SKM-1 treated with dmso at 0.1 percent for 144 hours (cell line): ENCODE measurements at regions not wholly inside any gene's neighbourhood (a gene's known extent, or its start where the extent isn't known, plus 50 kb on each side); places are given as distances from the start of the nearest gene placed in this dataset.
"Not testable (repeated sequence)": the region's sequence is repeated elsewhere in the genome, so short reads cannot be mapped to it uniquely, and the experiment has no call there.

Experiments
- DNase-seq: peaks from one replicate; lab custom pipeline; 2025; ENCODE audit not compliant: unreplicated experiment; lab: John Stamatoyannopoulos, UW

DNA sequence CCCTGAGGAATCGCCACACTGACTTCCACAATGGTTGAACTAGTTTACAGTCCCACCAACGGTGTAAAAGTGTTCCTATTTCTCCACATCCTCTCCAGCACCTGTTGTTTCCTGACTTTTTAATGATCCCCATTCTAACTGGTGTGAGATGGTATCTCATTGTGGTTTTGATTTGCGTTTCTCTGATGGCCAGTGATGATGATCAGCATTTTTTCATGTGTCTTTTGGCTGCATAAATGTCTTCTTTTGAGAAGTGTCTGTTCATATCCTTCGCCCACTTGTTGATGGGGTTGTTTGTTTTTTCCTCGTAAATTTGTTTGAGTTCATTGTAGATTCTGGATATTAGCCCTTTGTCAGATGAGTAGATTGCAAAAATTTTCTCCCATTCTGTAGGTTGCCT lies 223.5 kb downstream of the MAF start:
- DNase-seq: not testable (repeated sequence)

DNA sequence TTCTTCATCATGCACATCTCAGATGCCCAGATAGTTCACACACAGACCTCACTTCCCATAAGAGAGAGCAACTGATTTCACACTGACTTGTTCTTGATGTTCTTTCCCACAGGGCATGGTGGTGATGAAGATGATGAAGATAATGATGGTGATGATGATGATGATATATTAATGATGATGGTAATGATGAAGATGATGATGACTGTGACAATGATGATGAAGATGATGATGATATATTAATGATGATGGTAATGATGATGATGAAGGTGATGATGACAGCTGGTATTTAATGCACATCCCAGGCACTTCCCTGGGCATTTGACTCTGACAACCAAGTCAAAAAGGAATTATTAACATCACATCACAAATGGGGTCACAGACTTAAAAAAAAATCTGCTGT lies 225.2 kb downstream of the MAF start:
- DNase-seq: no peak

DNA sequence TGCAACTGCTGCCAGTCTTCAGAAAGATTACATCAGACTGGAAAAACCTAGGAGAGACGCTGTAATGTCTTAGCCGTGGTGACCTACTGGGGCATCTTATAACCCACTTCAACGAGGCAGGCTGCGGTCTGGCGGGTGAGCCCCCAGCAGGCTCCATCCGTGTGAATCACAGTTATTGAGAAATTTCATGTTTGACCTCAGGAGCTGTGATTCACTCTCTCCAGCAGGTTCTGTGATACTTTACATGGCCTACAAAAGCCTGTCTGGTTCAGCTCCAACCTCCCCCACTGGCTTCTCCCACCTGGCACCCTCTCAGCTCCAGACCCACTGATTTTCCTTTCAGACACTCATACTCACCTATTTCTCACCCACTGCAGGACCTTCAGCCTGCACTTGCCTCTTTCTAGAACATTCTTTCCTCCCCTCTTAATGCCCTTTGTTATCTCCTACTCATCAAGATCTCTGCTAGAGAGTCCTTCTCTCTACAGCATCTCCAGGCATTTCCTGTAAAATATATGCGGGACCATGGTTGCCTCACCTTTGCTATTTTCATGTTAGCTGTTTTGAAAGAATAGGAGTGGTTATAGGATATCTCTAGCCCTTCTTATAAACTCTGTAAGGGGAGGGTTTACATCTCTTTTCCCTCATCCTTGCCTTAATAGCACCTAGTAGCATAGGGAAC lies 227.9 kb downstream of the MAF start:
- no peak for DNase-seq

DNA sequence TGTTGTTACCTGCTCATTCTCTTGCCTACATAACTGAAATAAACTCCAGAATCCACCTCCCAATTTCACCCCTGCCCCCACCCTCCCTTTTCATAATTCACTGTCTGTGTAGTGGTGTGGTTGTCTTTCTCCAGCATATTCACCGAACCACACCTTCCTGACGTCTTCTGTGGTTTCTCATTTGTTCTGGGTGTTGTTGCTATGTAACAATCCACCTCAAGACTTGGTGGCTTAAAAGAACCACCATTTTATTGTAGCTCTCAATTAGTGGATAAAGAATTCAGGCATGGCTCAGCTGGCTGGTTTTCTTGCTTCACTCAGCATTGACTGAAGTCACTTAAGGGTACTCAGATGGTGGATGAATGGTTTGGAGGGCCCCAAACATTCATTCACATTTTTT lies 229.8 kb downstream of the MAF start:
- DNase-seq: no peak

DNA sequence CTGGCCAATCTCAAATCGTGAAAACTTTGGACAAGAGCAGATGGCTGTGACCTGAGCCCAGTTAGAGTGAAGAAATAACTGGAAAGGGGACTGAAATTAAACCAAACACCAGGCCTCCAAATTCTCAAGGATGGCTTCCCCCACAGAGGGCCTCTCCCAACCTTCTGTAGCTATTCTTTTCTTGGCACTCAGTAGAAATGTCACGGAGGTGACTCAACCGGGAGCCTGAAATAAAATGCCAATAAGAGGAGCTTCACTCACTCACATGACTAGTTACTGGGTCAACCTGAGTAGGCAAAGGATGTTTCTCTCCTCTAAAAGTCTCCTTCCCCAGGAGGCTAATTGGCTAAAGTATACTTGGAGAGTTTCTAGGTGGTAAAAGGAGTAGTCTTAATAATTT lies 230.7 kb downstream of the MAF start:
- no peak for DNase-seq

DNA sequence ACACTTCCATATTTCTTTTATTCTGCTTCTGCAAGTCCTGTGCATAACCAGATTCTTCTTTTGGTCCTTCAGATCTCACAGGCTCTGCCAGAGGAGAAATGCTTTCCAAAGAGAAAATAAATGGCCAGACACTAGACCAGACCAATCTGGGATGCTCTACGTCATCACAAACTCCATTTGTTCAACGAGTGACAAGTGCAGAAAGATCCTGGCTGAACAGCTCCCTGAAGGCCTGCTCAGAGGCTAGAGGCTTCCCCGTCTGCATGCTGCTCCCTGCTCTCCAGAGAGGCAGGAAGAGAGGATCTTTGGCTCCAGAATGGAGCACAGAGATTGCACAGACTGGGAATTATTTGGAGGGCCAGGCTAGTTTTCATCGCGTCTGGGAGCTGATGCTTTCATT lies 232.7 kb downstream of the MAF start:
- no peak for DNase-seq

DNA sequence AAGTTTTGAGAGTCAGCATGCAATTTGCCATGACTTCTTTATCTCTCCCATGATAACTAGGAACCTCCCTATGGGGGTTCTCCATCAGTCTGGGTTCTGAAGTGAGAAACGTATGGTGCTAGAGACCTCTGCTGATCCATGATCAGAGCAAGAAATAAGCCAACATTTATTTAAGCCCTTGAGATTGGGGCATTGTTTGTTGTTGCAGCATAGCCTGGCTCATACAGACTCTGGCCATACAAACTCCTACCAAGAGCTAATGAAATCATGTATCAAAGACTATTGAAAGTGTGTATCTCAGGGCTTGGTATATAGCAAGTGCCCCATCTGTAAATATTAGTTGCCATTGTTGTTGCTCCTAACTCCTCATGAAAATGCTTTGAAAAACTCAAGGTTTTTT lies 233.9 kb downstream of the MAF start:
- DNase-seq: no peak

DNA sequence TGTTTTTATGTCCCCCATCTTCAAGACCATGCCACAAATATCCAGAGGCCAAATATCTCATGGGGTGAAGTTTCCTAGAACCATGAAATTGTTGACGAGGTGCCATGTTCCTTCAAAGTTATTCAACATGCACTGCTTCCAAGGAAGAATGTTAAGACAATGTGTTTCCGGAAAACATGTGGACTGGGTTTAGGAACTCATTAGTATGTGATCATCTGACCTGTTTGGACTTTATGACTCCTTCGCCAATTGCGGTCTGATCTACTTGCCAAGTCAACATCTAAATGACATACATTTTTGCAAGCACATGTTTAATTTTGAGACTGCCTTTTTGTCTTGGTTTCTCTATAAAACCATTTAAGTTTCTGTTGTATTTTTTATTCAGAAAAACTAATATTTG lies 234.8 kb downstream of the MAF start:
- DNase-seq: no peak

DNA sequence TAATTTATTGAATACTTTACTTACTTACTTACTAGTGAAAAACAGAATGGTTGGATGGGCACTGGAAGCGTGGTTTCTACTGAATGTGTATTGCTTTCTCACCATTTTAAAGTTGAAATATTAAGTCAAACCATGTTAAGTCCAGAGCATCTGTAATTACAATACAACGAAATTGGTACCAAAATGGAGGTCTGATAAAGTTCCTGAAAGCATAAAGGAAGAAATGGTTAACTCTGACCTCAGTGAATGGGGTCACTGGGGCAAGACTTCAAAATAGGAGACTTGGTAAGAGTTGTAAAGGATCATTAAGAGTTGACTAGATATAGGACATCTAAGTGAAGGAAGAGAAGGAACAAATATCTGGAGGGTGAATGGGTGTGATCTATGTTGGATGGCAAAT lies 237.1 kb downstream of the MAF start:
- DNase-seq: no peak

DNA sequence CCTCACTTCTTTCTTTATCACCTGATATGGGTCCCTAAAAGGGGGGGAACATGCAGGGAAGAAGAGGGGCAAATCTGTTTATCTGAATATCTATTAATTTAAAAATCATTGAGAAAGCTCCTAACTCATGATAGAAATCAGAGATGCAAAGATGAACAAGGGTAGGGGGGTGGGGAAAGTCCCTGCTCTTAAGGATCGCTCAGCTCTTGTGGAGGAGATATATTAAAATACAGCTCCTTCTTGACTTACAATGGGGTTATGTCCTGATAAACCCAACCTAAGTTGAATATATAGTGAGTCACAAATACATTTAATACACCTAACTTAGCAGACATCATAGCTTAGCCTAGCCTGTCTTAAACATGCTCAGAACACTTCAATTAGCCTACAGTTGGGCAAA lies 237.5 kb downstream of the MAF start:
- no peak for DNase-seq

DNA sequence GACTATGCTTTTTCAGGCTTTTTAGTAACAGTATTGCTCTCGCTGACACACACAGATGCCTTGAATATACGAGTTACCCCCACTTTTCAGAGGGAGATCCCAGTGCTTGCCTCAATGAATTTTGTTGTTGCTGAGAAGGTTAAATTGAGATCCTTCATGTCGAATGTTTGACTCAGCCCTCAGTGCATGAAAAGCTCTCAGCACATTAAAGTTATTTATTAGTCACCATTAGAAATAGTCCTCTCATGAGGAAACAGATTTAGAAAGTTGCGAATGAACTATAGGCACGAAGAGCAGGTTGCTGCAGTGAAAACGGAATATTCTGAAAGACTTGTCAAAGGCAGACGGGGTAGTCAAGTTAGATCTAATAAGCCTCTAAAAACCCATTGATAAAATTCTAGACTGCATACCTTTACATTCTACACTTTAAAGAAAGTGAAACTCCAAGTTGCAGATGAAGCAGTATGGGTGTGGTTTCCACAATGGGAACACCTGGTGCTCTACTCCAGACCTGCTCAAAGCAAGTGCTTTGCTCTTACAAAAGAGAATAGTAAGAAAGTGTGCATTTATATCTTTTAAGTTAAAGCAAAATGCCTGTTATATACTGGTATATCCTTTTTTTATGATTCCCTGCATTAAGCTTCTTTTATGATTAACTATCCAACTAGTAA lies 238.1 kb downstream of the MAF start:
- no peak for DNase-seq

DNA sequence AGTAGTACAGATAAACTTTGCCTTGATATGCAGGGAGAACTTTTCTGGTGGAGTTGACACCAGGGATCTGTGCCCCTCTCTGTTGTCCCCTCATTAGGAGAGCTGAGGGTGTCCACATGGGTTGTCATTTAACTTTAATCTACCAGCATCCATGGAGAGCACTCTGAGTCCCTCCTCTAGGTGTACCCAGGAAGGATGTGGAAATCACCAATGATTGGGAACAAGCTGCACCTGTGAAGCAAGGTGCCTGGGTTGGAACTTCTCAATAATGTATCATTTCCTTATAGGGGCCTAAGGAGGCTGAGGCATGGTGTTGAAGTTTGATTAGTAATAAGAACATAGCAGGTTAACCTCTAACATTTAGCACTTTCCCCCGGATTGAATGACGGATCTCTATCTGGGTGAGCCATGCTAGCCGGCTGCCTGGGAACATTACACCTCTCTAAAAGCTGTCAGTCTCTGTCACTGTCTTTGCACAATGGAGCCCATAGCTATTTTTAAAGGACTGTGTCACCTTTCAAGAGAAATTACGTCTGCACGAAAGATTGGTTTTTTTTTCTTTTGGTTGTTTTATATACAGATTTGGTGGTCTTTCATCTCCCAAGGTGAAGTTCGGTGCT lies 239.3 kb downstream of the MAF start:
- DNase-seq: no peak

DNA sequence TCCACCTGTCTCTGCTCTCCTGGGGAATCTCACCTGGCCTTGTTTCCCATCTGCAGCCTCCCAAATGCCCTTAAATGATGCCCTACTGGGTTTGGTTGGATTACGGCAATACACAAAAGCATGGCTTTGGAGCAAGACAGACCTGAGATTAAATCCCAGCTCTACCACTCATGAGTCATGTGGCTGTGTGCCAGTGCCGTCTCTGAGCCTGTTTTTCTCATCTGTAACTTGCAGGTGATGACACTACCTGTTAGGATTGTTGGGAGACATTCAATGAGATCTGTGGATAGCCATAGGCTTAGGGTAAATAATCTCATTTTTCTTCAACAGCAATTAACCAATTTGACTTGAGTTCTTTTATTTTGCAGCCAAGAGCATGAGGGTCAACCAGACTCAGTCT lies 240.3 kb downstream of the MAF start:
- DNase-seq: no peak

DNA sequence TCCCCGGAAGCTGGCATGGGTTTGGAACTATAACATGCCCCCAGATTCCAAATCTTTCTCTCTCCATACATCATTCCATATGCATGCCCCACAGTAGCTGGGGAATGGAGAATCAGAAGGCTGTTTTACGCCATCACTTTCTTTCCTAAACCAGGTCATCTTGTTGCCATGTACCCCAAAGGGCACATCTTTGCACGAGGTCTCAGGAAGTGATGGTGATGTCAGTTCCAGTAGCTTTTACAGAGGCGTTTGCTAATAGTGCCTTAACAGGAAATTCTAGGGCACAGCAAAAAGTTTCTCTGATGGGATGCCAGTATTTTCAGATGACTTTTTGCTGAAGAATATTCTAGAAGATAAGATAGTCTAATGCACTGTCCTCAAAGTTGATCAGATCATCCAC lies 241.5 kb downstream of the MAF start:
- DNase-seq: no peak

DNA sequence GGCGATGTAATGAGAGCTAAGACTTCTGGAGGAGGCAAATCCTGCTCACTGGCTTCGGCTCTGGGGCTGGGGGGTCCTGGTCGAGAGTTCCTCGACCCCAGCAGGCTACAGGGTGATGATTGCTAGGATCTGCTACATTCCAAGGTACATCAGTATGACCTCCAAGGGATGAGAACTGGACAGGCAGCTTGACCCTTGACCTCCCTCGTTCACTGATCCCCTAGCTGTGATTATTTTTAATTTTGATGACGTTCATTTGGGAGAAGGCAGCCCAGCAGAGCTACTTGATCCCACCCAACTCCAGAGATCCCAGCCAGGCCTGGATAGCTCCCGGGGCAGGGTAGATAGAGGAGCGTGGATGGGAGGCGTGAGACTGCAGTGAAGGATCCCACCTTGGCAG lies 242.3 kb downstream of the MAF start:
- no peak for DNase-seq

DNA sequence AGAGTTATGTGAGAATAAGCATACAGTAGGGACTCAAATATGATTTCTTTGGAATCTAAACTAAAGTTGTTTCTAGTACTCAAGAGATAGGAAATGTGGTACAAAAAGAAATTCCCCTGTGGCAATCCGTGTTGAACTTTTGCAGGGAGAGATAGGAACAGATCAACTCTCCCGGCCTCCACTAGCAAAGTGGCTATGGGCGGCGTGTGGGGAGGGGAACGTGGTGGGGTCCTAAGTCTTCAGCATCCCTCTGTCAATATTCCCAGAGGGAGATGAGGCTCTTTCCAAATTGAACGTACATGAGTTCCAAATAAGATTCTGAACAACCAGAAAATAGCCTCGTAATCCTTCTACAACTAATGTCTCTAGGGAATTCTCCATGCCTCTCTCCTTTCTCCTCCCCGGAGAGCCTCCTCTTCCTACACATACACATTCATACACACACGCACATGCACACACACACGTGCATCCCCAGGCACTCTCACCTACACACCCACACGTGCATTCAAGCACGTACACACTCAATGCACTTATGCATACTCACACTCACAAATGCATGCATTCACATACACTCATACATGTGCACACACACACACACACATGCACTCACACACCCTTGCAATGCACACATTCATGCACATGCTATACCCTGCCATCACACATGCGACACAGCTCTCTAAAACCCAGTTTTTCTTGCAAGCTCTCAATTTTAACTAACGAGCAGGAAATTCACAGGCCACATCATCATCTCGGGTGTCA lies 244.8 kb downstream of the MAF start:
- DNase-seq: no peak

DNA sequence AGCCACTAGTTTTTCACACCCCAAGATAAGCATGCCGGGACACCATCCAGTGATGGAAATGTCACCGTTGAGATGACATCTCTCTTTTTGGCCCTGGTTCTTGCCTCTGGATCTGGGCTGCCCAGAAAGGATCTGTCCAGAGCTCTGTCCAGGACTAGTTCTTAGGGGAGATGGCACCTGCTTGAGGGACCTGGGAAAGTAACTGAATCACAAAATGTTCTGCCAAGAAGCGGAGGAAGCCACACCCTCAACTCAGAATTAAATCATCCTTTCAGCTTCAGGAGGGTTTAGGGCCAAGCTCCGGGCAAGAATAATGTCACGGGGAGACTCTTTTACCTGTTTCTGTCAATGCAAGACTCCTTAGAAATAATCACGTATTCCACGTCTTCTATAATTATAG lies 248.6 kb downstream of the MAF start:
- DNase-seq: no peak

DNA sequence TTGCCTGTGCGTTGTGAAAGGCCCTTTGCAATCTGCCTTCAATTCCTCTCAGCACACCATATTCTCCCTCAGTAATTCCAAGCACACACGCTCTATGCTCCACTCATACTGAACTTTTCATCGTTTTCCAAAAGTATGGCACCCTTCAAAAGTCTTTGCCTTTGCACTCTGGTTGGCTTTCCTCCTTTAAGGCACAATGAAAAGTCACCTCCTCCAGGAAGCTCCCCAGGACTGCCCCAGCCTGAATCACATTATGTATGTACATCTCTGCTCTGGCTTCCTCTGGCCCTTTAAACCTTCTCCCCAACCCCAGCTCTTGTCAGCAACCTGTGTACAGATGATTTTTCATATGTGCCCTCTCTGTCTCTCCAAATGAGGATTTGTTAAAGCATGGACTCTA lies 250.7 kb downstream of the MAF start:
- DNase-seq: no peak

DNA sequence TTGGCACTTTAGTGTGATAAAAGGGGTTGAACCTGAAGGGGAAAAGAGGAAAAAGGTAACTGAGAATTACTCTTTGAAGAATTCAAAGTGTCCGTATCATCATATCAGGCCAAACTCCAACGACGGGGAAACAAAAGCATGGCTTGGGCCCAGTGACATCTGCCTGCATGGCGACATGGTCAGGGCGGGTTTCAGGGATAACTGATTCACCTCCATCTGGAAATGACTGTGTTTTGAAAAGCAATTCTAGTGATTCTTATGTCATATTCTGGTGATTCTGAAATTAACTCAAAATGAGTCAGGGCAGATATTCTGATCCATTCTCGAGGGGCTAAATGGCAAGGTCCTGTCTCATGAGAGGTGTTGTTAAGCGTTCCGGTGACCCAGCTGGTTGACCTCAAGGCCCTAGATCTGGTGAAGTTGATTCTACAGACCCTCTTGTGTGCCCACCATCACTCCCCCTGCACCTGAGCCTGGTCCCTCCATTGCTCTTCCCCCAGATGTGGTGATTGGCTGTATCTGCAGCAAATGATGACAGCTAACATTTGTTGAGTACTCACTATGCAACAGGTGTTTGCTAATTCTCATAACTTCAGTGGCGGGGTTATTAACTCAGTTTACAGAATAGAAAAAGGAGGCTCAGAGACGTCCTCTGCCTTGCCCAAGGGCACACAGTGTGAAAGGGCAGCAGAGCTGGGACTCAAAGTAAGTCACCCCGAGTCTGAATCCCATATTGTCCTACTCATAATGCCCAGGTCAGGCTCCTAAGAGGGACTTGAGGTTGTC lies 251.8 kb downstream of the MAF start:
- no peak for DNase-seq

DNA sequence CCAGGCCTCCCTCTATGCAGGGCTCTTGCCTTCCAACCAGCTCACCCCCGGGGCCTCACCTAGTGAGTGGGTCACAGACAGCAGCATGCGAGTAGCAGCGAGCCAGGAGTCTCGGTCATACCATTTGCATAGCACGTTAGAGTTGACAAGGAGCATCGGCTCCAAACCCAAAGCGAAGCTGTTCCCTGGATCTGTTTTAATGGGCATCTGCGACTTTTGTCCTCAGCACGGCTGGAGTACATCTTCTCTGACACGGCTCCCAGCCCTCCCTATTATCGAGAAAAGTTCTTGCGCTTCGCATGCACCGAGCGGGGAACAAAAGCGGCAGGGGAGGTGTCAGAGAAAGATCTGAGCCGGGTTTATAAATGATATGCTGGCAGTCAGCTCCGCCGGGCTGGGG lies 253.3 kb downstream of the MAF start:
- no peak for DNase-seq

DNA sequence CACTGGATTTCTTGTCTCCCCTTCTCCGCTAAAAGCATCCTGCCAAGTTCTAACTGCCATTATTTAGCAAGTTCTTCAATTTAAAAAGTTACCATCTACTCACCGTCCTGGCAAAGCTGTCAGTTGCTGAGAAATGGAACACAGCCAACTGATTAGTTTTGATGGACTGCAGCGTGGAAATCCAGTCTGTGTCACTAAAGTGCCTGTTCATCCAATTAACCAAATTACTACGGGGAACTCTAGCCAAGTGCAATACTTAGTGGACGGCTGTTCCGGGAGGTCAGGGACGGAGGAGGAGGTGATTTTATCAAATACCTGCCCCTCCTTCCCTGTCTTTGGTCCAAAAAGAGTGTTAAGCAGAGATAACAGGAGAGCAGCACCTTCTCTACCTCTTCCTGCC lies 260.7 kb downstream of the MAF start:
- no peak for DNase-seq
